ENCODE measurements at regions not wholly inside any gene's neighbourhood (a gene's known extent, or its start where the extent isn't known, plus 50 kb on each side); places are given as distances from the start of the nearest gene placed in this dataset.

GRCh38 chr16:59148769-59149155 lies 414.6 kb upstream of the GOT2 start:
- TF ChIP-seq CTCF (IDR thresholded peaks at IDR 0.05) (no peak), POLR2A (IDR thresholded peaks at IDR 0.05) (no peak)

Measured in testis (tissue), 2 donors.